Fibroblast of lung (primary cell): ENCODE measurements at regions not wholly inside any gene's neighbourhood (a gene's known extent, or its start where the extent isn't known, plus 50 kb on each side); places are given as distances from the start of the nearest gene placed in this dataset.

Experiments used
- DNase-seq, 2 donors: peaks; one replicate each; pipeline versions ENCODE4 v3.0.0 to v3.0.0-alpha.2; 2010; ENCODE audit warnings: low read depth in 2 of 2
- H2AFZ ChIP-seq: 2 replicates; pipeline ENCODE4 v1.5.1; 2012; ENCODE audit warnings: low read length, control low read depth, inconsistent platforms
- H3K27ac ChIP-seq: 2 replicates; pipeline ENCODE4 v1.5.1; 2011; ENCODE audit warnings: low read length, control low read depth; ENCODE audit not compliant: insufficient read depth
- H3K27me3 ChIP-seq: 2 replicates; pipeline ENCODE4 v1.5.1; 2011; ENCODE audit warnings: mild to moderate bottlenecking, low read length; ENCODE audit not compliant: control insufficient read depth, insufficient read depth
- H3K36me3 ChIP-seq: 2 replicates; pipeline ENCODE4 v1.5.1; 2011; ENCODE audit warnings: low read length; ENCODE audit not compliant: control insufficient read depth, insufficient read depth
- H3K4me1 ChIP-seq: 2 replicates; pipeline ENCODE4 v1.5.1; 2011; ENCODE audit warnings: low read length; ENCODE audit not compliant: control insufficient read depth, insufficient read depth; ENCODE audit errors: extremely low read depth
- H3K4me2 ChIP-seq: 2 replicates; pipeline ENCODE4 v1.5.1; 2011; ENCODE audit warnings: low read length, control low read depth; ENCODE audit not compliant: insufficient read depth; ENCODE audit errors: extremely low read depth
- H3K4me3 ChIP-seq, 4 experiments: fragments of 200-600 bp in 1 of 4; sonication (generic) in 1 of 4; replicated peaks in 1 of 4; 2 replicates each; pipeline ENCODE4 v1.5.1; 2011 to 2016; ENCODE audit warnings: low read length in 4 of 4, low read depth in 3 of 4, mild to moderate bottlenecking in 3 of 4, control low read depth in 2 of 4, inconsistent platforms in 1 of 4, mixed read lengths in 1 of 4; ENCODE audit not compliant: insufficient read depth in 1 of 4; ENCODE audit errors: control extremely low read depth in 1 of 4
- H3K79me2 ChIP-seq: 2 replicates; pipeline ENCODE4 v1.5.1; 2012; ENCODE audit warnings: mild to moderate bottlenecking, low read length, inconsistent platforms; ENCODE audit not compliant: control insufficient read depth, insufficient read depth
- H3K9ac ChIP-seq: 2 replicates; pipeline ENCODE4 v1.5.1; 2011; ENCODE audit warnings: mild to moderate bottlenecking, low read length, control low read depth; ENCODE audit not compliant: insufficient read depth
- H3K9me3 ChIP-seq: 2 replicates; pipeline ENCODE4 v1.5.1; 2012; ENCODE audit warnings: low read depth, low read length; ENCODE audit not compliant: control insufficient read depth, insufficient read depth
- H4K20me1 ChIP-seq: 2 replicates; pipeline ENCODE4 v1.5.1; 2011; ENCODE audit warnings: low read length; ENCODE audit not compliant: control insufficient read depth, insufficient read depth; ENCODE audit errors: extremely low read depth
- CTCF ChIP-seq, 2 donors: IDR thresholded peaks in 1 of 2; conservative IDR thresholded peaks in 1 of 2; 1 replicate in 1 of 2; 2 replicates in 1 of 2; pipeline ENCODE4 v1.5.1; 2011 to 2012; ENCODE audit warnings: low read length in 2 of 2, control low read depth in 1 of 2, inconsistent platforms in 1 of 2, low read depth in 1 of 2, mild to moderate bottlenecking in 1 of 2
- EZH2 ChIP-seq: IDR thresholded peaks from 2 replicates; pipeline ENCODE4 v1.5.1; 2012; ENCODE audit warnings: low read length, control low read depth, mild to moderate bottlenecking; ENCODE audit errors: missing control alignments

- Histone ChIP-seq H2AFZ (no peak overlapping the region), H3K9ac (no peak overlapping the region), H3K9me3 (no peaks in the 10 kb centered on the region), H3K4me1 (no peaks in the 10 kb centered on the region), H3K79me2 (no peaks in the 10 kb centered on the region), H3K4me2 (no peak overlapping the region), H3K4me3 (no peak overlapping the region), H4K20me1 (no peaks in the 10 kb centered on the region), H3K27me3 (no peaks in the 10 kb centered on the region), H3K27ac (no peak overlapping the region), H3K36me3 (no peaks in the 10 kb centered on the region)
- TF ChIP-seq CTCF (conservative IDR thresholded peaks at IDR 0.05 in 1 of 2, IDR thresholded peaks at IDR 0.05 in 1 of 2; ENCODE audit: low read depth in 1 of 2, low read length in 2 of 2) (no peak), EZH2 (no peak)
- DNase-seq: no peak
Measured at GRCh38 chr2:144254342-144255235, 265.3 kb downstream of the ZEB2 start.

- no peaks in the 10 kb centered on the region for H3K36me3 ChIP-seq
- no peaks in the 10 kb centered on the region for H3K79me2 ChIP-seq
- H3K4me1 ChIP-seq: no peaks in the 10 kb centered on the region
- no peak overlapping the region for H3K27ac ChIP-seq
- TF ChIP-seq EZH2: no peak
- no peaks in the 10 kb centered on the region for H3K27me3 ChIP-seq
- H3K9me3 ChIP-seq: no peaks in the 10 kb centered on the region
- no peak overlapping the region for H3K9ac ChIP-seq
- DNase-seq: no peak
- H4K20me1 ChIP-seq: no peaks in the 10 kb centered on the region
- no peak overlapping the region for H3K4me2 ChIP-seq
- no peak overlapping the region for H2AFZ ChIP-seq
- H3K4me3 ChIP-seq: no peak overlapping the region
Measured at GRCh38 chr2:144253743-144254142, 266.2 kb downstream of the ZEB2 start.

- Histone ChIP-seq H3K4me2 (no peak overlapping the region), H3K9ac (no peak overlapping the region), H3K27me3 (no peaks in the 10 kb centered on the region), H3K36me3 (no peaks in the 10 kb centered on the region), H3K4me3 (no peak overlapping the region), H3K79me2 (no peaks in the 10 kb centered on the region), H2AFZ (no peak overlapping the region), H3K9me3 (no peaks in the 10 kb centered on the region), H3K4me1 (no peaks in the 10 kb centered on the region), H3K27ac (no peak overlapping the region), H4K20me1 (no peaks in the 10 kb centered on the region)
- DNase-seq: no peak
- no peak for TF ChIP-seq EZH2
- TF ChIP-seq CTCF (conservative IDR thresholded peaks at IDR 0.05 in 1 of 2, IDR thresholded peaks at IDR 0.05 in 1 of 2; ENCODE audit: low read depth in 1 of 2, low read length in 2 of 2): no peak
Measured at GRCh38 chr2:144252694-144253093, 267.2 kb downstream of the ZEB2 start.
